ENCODE measurements at regions not wholly inside any gene's neighbourhood (a gene's known extent, or its start where the extent isn't known, plus 50 kb on each side); places are given as distances from the start of the nearest gene placed in this dataset.
"Not testable (repeated sequence)": the region's sequence is repeated elsewhere in the genome, so short reads cannot be mapped to it uniquely, and the experiment has no call there.

GRCh38 chr6:121020656-121021055 is 313.6 kb downstream of the TBC1D32 start:
- DNase-seq (ENCODE audit: low read depth) = no peak

- DNase-seq (ENCODE audit: low read depth) = no peak
These were observed 325.7 kb downstream of the TBC1D32 start for GRCh38 chr6:121008553-121008952.

DNA sequence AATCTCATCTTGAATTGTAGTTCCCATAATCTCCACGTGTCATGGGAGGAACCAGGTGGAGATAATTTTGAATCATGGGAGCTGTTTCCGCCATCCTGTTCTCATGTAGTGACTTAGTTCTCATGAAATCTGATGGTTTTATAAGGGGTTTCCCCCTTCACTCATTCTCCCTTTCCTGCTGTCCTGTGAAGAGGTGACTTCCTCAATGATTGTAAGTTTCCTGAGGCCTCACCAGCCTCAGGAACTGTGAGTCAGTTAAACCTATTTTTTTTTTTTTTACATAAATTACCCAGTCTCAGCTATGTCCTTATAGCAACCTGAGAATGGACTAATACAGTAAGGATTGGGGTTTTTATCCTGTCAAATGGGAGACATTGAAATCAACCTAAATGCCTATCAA is 328.3 kb downstream of the TBC1D32 start:
- DNase-seq (ENCODE audit: low read depth) = no peak

GRCh38 chr6:121000381-121000780 is 333.9 kb downstream of the TBC1D32 start:
- no peak for DNase-seq (ENCODE audit: low read depth)

GRCh38 chr6:120996340-120996739 is 337.9 kb downstream of the TBC1D32 start:
- no peak for DNase-seq (ENCODE audit: low read depth)

GRCh38 chr6:120994573-120994967 is 339.7 kb downstream of the TBC1D32 start:
- DNase-seq (ENCODE audit: low read depth) = no peak

DNA sequence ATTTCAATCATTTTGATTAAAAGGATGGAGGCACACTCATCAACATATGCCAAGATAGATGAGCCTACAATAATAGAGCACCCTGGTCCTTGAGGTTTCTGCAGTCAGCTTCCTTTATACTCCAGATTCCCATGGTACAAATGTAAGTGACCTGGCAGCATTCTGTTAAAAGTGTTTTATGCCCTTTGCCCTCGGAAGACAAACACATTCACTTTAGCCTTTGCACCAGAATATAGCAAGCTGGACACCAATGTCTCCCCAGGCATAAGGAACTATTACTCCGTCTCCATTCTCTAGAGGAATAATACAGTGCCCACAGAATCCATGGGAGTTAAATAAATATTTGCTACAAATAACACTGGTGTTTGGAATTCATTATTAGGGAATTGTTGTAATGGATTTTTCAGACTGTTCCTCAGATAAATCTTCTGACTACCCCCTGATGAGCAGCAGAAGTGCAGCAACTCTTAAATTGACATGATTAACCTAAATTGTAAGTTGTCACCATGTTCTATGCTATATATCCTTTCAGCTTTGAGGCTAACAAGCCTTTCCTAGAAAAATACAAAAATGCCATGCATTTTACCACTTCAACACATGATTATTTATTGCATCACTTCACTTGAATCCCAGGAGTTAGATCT is 340.2 kb downstream of the TBC1D32 start:
- DNase-seq (ENCODE audit: low read depth) = no peak

GRCh38 chr6:120992257-120992656 is 342.0 kb downstream of the TBC1D32 start:
- DNase-seq (ENCODE audit: low read depth) = no peak

DNA sequence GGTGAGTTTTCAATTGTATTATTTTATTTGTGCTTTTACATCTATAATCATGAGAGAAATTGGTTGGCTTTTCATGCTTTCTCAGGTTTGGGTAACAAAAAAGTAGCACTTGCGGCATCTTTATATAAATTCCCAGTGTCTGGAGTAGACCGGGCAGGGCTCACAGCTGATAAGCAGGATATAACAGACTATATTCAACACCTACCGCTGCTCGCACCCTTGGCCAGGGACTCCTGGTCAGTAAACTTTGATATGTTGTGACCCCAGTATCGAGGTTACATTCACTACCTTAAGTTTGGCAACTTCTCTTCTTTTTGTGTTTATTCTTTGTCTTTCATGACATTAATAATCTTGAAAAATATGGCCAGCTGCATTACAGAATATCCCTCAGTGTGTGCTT is 343.4 kb downstream of the TBC1D32 start:
- no peak for DNase-seq (ENCODE audit: low read depth)

GRCh38 chr6:120981835-120982234 is 352.4 kb downstream of the TBC1D32 start:
- no peak for DNase-seq (ENCODE audit: low read depth)

- DNase-seq (ENCODE audit: low read depth) = no peak
These were observed 368.0 kb downstream of the TBC1D32 start for GRCh38 chr6:120966321-120966720.

DNA sequence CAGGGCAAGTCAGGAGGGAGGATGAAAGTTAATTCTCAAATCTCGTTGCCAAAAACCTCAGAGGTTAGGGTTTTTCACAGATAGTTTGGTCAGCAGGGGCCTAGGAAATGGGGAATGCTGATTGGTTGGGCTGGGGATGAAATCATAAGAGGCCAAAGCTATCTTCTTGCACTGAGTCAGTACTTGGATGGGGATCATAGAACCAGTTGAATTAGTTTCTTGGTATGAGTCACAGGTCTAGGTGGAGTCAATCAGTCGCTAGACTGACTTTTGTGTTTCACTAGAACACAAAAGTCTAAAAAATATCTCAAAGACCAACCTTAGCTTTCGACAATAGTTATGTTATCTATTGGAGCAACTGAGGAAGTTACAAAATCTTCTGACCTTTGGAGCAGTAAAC is 368.5 kb downstream of the TBC1D32 start:
- DNase-seq (ENCODE audit: low read depth) = no peak

DNA sequence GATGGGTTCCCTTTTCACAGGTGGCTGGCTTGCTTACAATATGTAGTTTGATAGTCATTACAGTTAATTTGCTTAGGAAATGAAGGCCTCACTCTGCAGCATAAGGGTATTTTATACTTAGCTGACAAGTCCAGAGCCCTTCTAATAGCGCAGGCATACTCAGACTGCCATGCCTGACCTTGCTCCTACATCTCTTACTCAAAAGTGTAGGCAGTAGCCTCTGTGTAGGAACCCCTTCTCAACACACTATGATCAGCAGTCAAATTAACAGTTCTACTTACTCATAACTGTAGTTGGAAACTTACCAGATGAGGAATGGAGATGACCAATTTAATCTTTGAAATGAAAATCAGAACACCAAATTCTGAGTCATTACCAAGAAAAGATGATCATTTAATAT is 373.5 kb downstream of the TBC1D32 start:
- no peak for DNase-seq (ENCODE audit: low read depth)

DNA sequence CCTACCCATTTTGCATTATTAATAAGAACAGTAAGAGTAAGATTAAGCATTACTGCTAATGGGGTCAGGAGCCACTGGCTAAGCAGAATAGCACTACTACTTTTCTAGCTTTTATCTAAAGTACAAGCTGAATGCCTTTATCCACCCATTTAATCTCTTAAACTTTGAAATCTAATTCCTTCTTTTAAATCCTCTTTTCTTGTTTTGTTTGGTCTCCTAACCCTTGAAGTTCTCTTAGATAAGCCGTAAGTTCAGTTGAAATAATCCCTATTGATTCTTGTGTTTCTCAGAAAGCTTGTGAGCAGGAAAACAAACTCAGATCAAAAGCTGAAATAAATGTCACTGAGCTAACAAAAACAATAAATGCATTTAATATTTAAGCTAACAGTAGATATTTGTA is 380.2 kb downstream of the TBC1D32 start:
- DNase-seq (ENCODE audit: low read depth) = no peak

DNA sequence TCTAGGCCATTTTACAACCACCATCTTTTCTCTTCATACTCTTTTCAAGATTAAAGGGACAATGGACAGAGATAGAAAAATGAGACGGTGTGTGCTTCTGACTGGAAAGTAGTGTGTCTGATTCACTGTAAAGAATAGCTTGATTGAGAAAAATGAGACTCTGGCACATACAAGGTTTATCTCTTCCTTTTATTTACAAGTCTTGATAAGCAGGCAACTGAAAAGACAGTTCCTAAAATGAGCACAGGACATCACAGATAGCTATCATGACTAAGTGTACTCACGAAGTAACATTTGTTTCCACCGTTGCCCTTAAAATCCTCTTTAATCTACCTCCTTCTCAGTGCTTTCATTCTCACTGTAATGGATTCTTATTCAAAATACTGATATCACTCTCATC is 383.0 kb downstream of the TBC1D32 start:
- DNase-seq (ENCODE audit: low read depth) = no peak

DNA sequence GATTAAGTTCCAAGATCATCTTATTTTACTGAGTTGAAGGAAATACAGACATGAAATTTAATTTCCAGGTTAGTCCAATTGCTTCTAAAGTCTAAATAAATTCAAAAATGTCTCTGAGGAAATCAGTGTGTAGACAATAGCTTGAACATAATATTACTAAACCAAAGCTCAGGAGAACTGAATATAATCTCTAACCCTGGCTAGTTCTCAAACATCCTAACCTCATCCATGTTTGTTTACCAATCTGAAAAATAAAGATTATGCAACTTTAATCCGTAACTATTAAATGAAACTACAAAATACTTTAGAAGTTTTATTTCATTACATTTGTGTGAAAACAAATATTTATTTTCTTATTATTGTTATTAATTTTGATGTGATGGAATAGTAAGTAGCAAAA is 387.2 kb downstream of the TBC1D32 start:
- DNase-seq (ENCODE audit: low read depth) = no peak

DNA sequence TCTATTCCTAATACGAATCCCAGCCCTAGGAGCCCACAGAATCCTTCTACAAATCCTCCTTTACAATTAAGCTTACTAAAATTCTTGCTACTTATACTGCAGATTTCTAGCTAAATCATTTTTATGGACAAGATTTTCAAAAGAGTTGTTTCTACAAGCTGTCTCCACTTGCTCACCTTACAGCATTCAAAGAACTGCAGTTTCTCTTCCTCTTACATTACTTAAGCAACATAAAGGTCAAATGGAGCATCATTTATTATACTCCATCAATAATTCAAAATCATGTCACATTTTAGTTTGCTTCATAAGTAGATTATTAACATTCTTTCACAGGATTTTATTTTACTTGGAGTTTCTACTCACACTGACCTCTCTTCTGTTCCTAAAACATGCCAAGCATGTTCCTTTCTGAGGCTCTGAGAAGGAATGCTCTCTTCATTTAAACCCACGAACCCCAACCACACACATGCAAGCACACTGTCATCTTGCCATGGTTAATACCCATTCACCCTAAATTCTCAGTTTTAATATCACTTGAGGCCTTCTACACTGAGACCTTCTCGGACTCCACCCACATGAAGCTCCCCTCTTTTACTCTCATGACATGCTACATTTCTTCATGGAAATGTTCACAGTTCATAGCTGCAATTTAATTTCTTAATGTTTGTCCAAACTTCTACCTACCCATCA is 388.2 kb downstream of the TBC1D32 start:
- no peak for DNase-seq (ENCODE audit: low read depth)

GRCh38 chr6:120938876-120939472 is 395.3 kb downstream of the TBC1D32 start:
- no peak for DNase-seq (ENCODE audit: low read depth)

GRCh38 chr6:120938164-120938875 is 396.0 kb downstream of the TBC1D32 start:
- no peak for DNase-seq (ENCODE audit: low read depth)

GRCh38 chr6:120935908-120936307 is 398.4 kb downstream of the TBC1D32 start:
- DNase-seq (ENCODE audit: low read depth) = no peak

GRCh38 chr6:120935016-120935415 is 399.3 kb downstream of the TBC1D32 start:
- DNase-seq (ENCODE audit: low read depth) = no peak

- DNase-seq (ENCODE audit: low read depth) = not testable (repeated sequence)
These were observed 402.6 kb downstream of the TBC1D32 start for GRCh38 chr6:120931520-120932180.

Data from CMK (cell line).